ENCODE measurements at regions not wholly inside any gene's neighbourhood (a gene's known extent, or its start where the extent isn't known, plus 50 kb on each side); places are given as distances from the start of the nearest gene placed in this dataset.

- no CpG with 5 or more reads among the region's 2 CpGs for WGBS, 2 experiments (ENCODE audit: extremely low coverage in 2 of 2, insufficient read length in 1 of 2)
- no peak overlapping the region for H2BK120ac ChIP-seq (ENCODE audit: low read depth, low read length)
- H2AK9ac ChIP-seq (replicated peaks; ENCODE audit: low read depth, low read length, poor library complexity) = no peak overlapping the region
- H3K9ac ChIP-seq (ENCODE audit: low read depth, low read length) = no peak overlapping the region
- H4K5ac ChIP-seq (ENCODE audit: low read depth, low read length) = no peak overlapping the region
- H3K27me3 ChIP-seq (ENCODE audit: control insufficient read depth, insufficient read depth, low read length) = no peaks in the 10 kb centered on the region; the same call in 1 of the 2 replicates
- no peak overlapping the region for H4K8ac ChIP-seq (ENCODE audit: low read depth in 2 of 2, low read length in 2 of 2)
- intact Hi-C loops (cut with micrococcal nuclease) (no loop called here), dilution Hi-C loops (cut with HindIII; ENCODE audit: low sequenced_read_pairs, unreplicated experiment) (no loop called here), in situ Hi-C loops (cut with MboI; ENCODE audit: low sequenced_read_pairs) (no loop called here)
- no peak overlapping the region for H3K4me2 ChIP-seq (ENCODE audit: low read depth, low read length)
- ChIA-PET CTCF (no interaction called here), POLR2A (ENCODE audit: unreplicated experiment) (no interaction called here)
- no peak overlapping the region for H4K91ac ChIP-seq (ENCODE audit: insufficient read depth, low read depth, low read length)
- H2BK15ac ChIP-seq (ENCODE audit: low read depth, low read length) = no peak overlapping the region
- H2AFZ ChIP-seq (replicated peaks; ENCODE audit: low read length, poor library complexity) = no peak overlapping the region
- H2BK5ac ChIP-seq (ENCODE audit: low read depth, low read length, poor library complexity, severe bottlenecking) = no peak overlapping the region
- BruUV-seq (replicated peaks) = no TSS peak
- no peaks in the 10 kb centered on the region for H3K79me1 ChIP-seq (ENCODE audit: low read depth in 1 of 2, low read length in 2 of 2)
- H3K23ac ChIP-seq (ENCODE audit: low read depth, low read length) = no peak overlapping the region
- H3K9me1 ChIP-seq (ENCODE audit: insufficient read depth, low read length) = no peaks in the 10 kb centered on the region
- TF ChIP-seq SMC3 (IDR thresholded peaks at IDR 0.05; ENCODE audit: low read depth, low read length) = no peak
- no peak for TF ChIP-seq MAZ (IDR thresholded peaks at IDR 0.05; ENCODE audit: borderline replicate concordance, low read depth, low read length)
- no peak for TF ChIP-seq ELK1 (IDR thresholded peaks at IDR 0.05; ENCODE audit: borderline replicate concordance, low read depth, low read length)
- no peak for TF ChIP-seq RAD21 (IDR thresholded peaks at IDR 0.05; ENCODE audit: low read length)
- no peak for TF ChIP-seq USF2 (IDR thresholded peaks at IDR 0.05; ENCODE audit: low read depth, low read length)
- TF ChIP-seq POLR2A (IDR thresholded peaks at IDR 0.05; ENCODE audit: low read depth, low read length) = no peak
- no peak for TF ChIP-seq RFX5 (IDR thresholded peaks at IDR 0.05; ENCODE audit: low read depth, low read length)
- no peak for TF ChIP-seq BHLHE40 (IDR thresholded peaks at IDR 0.05; ENCODE audit: low read depth, low read length)
- DNase-seq = no peak
- H3K14ac ChIP-seq (replicated peaks; ENCODE audit: low read depth, low read length) = no peak overlapping the region
- H2BK20ac ChIP-seq (ENCODE audit: low read depth, low read length) = no peak overlapping the region
- no peaks in the 10 kb centered on the region for H4K20me1 ChIP-seq (ENCODE audit: insufficient read depth, low read length)
- no peak overlapping the region for H3K27ac ChIP-seq (ENCODE audit: insufficient read depth, low read length)
- H2AK5ac ChIP-seq (ENCODE audit: low read depth, low read length) = no peak overlapping the region
- H3K18ac ChIP-seq (ENCODE audit: low read depth, low read length) = no peak overlapping the region
- H3K4ac ChIP-seq (ENCODE audit: low read depth, low read length) = no peak overlapping the region
- H3K4me3 ChIP-seq (ENCODE audit: insufficient read depth, low read depth, low read length) = no peak overlapping the region
- H3K9me3 ChIP-seq (ENCODE audit: control insufficient read depth, insufficient read depth, low read length) = no peaks in the 10 kb centered on the region
- no peak for ATAC-seq (ENCODE audit: low read depth)
- no peak overlapping the region for H3K56ac ChIP-seq (ENCODE audit: extremely low read depth, insufficient read depth, low read length)
- H3K4me1 ChIP-seq (ENCODE audit: control insufficient read depth, insufficient read depth, low read length) = no peaks in the 10 kb centered on the region
- H3K36me3 ChIP-seq (ENCODE audit: control insufficient read depth, insufficient read depth, low read length) = no peaks in the 10 kb centered on the region
Measured at GRCh38 chr4:144402176-144402575, 243.8 kb upstream of the HHIP start.
